ENCODE measurements at regions not wholly inside any gene's neighbourhood (a gene's known extent, or its start where the extent isn't known, plus 50 kb on each side); places are given as distances from the start of the nearest gene placed in this dataset.

DNA sequence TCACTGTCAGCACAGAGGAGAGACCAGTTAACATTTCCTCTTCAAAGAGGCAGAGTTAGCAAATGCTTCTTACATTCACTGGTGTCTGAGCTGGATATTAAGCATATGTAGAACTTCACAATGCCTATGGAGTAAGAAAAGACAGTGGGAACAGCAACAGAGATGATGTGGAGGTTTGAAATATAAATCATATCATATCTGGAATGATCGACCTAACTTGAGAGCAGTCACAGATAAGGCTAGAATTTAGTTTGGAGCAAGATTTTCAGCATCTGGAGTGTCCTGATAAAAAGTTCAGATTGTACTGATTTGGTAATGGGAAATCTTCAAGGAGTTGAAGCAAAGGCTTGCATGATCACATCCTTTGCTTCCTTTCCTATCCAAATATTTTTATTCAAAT, 90.5 kb upstream of the ANKRD50 start:
- no peak for DNase-seq
- Mint-ChIP-seq H3K4me3 (no peak overlapping the region), H3K36me3 (no peaks in the 10 kb centered on the region), H3K4me1 (no peaks in the 10 kb centered on the region), H3K27me3 (ENCODE audit: low read depth in 3 of 3) (peaks cover 0 to 2% (median 0%) of the 10 kb centered on the region in 3 donors), H3K27ac (no peak overlapping the region), H3K9me3 (peaks cover 0 to 28% (median 10%) of the 10 kb centered on the region in 6 donors)

GRCh38 chr4:124797223-124797622, 84.7 kb upstream of the ANKRD50 start:
- Mint-ChIP-seq H3K9me3 (peaks cover 4 to 24% (median 7%) of the 10 kb centered on the region in 6 donors), H3K27ac (no peak overlapping the region), H3K4me3 (no peak overlapping the region), H3K4me1 (no peaks in the 10 kb centered on the region), H3K27me3 (ENCODE audit: low read depth in 3 of 3) (no peaks in the 10 kb centered on the region), H3K36me3 (no peaks in the 10 kb centered on the region)
- no peak for DNase-seq

DNA sequence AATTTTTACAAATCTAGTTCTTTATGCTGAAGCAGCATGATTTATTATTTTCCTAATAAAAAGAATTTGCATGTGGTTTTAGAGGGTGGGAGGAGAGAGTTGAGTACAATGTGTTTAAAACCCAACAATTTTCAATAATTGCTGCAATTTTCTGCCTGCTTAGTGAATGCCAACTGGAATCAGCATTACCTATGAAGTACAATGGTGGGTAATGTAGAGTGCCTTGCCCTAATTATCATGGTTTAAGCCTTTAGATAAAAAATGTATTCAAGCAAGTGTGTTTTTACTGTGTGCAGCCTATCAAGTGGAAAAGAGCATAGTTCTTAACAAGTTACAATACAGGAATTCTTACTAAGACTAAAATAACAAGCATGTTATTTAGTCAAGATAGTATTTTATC, 77.9 kb upstream of the ANKRD50 start:
- H3K27ac Mint-ChIP-seq = no peak overlapping the region
- no peaks in the 10 kb centered on the region for H3K36me3 Mint-ChIP-seq
- peaks cover 0 to 2% (median 0%) of the 10 kb centered on the region in 3 donors for H3K27me3 Mint-ChIP-seq (ENCODE audit: low read depth in 3 of 3)
- no peak for DNase-seq
- H3K9me3 Mint-ChIP-seq = peaks cover 0 to 20% (median 4%) of the 10 kb centered on the region in 6 donors
- no peaks in the 10 kb centered on the region for H3K4me1 Mint-ChIP-seq
- H3K4me3 Mint-ChIP-seq = no peak overlapping the region

- no peaks in the 10 kb centered on the region for H3K36me3 Mint-ChIP-seq
- H3K4me3 Mint-ChIP-seq = no peak overlapping the region
- peaks cover 0 to 2% (median 0%) of the 10 kb centered on the region in 3 donors for H3K27me3 Mint-ChIP-seq (ENCODE audit: low read depth in 3 of 3)
- no peak for DNase-seq
- peaks cover 0 to 15% (median 0%) of the 10 kb centered on the region in 6 donors for H3K9me3 Mint-ChIP-seq
- H3K27ac Mint-ChIP-seq = no peak overlapping the region
- no peaks in the 10 kb centered on the region for H3K4me1 Mint-ChIP-seq
These were observed 74.1 kb upstream of the ANKRD50 start for GRCh38 chr4:124786634-124787033.

- H3K4me3 Mint-ChIP-seq = no peak overlapping the region
- no peaks in the 10 kb centered on the region for H3K36me3 Mint-ChIP-seq
- peaks cover 0 to 13% (median 3%) of the 10 kb centered on the region in 6 donors for H3K9me3 Mint-ChIP-seq
- H3K27me3 Mint-ChIP-seq (ENCODE audit: low read depth in 3 of 3) = peaks cover 0 to 2% (median 0%) of the 10 kb centered on the region in 3 donors
- no peaks in the 10 kb centered on the region for H3K4me1 Mint-ChIP-seq
- no peak for DNase-seq
- no peak overlapping the region for H3K27ac Mint-ChIP-seq
These were observed 73.1 kb upstream of the ANKRD50 start for GRCh38 chr4:124785645-124786044.

- no peak for DNase-seq
- Mint-ChIP-seq H3K27ac (no peak overlapping the region), H3K4me1 (no peaks in the 10 kb centered on the region), H3K4me3 (no peak overlapping the region), H3K9me3 (peaks cover 0 to 18% (median 2%) of the 10 kb centered on the region in 6 donors), H3K36me3 (no peaks in the 10 kb centered on the region), H3K27me3 (ENCODE audit: low read depth in 3 of 3) (no peaks in the 10 kb centered on the region)
These were observed 71.3 kb upstream of the ANKRD50 start for GRCh38 chr4:124783847-124784246.

- Mint-ChIP-seq H3K4me1 (no peaks in the 10 kb centered on the region), H3K27ac (no peak overlapping the region), H3K4me3 (no peak overlapping the region), H3K36me3 (no peaks in the 10 kb centered on the region), H3K27me3 (ENCODE audit: low read depth in 3 of 3) (peaks cover 0 to 3% (median 0%) of the 10 kb centered on the region in 3 donors), H3K9me3 (peaks cover 2 to 16% (median 7%) of the 10 kb centered on the region in 6 donors)
- no peak for DNase-seq
These were observed 64.5 kb upstream of the ANKRD50 start for GRCh38 chr4:124777007-124777406.

- no peaks in the 10 kb centered on the region for H3K36me3 Mint-ChIP-seq
- peaks cover 0 to 5% (median 0%) of the 10 kb centered on the region in 6 donors for H3K9me3 Mint-ChIP-seq
- no peak overlapping the region for H3K4me3 Mint-ChIP-seq
- H3K4me1 Mint-ChIP-seq = no peaks in the 10 kb centered on the region
- peaks cover 0 to 3% (median 1%) of the 10 kb centered on the region in 3 donors for H3K27me3 Mint-ChIP-seq (ENCODE audit: low read depth in 3 of 3)
- no peak for DNase-seq
- no peak overlapping the region for H3K27ac Mint-ChIP-seq
These were observed 56.2 kb upstream of the ANKRD50 start for GRCh38 chr4:124768596-124769365.

DNA sequence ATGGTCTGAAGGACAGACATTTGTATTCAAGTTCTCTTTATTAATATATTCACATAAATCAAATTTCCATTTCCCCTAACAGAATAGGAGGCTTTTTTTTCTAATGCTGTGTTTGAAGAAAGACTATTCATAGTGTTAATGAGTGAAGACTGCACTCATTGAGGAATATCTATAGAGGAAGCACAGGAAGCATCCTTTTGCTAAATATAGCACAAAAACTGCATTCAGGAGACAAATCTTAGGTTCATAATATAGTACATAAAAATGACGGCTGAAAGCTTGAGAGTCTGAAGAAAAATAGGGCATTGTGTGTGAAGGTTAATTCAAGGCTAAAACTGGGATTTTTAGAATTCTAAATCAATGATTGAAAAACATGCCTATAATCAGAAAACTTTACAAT, 50.4 kb upstream of the ANKRD50 start:
- Mint-ChIP-seq H3K4me3 (no peak overlapping the region), H3K27ac (no peak overlapping the region), H3K9me3 (peaks cover 0 to 5% (median 0%) of the 10 kb centered on the region in 6 donors), H3K27me3 (ENCODE audit: low read depth in 3 of 3) (peaks cover 0 to 3% (median 0%) of the 10 kb centered on the region in 3 donors), H3K4me1 (no peaks in the 10 kb centered on the region), H3K36me3 (no peaks in the 10 kb centered on the region)
- DNase-seq = no peak

Measured in immature natural killer cell (primary cell).